Erythroblast (primary cell): ENCODE measurements at regions not wholly inside any gene's neighbourhood (a gene's known extent, or its start where the extent isn't known, plus 50 kb on each side); places are given as distances from the start of the nearest gene placed in this dataset.

ENCODE experiments used
- GATA1 ChIP-seq: IDR thresholded peaks from 2 replicates; pipeline ENCODE4 v1.6.1; 2011; ENCODE audit warnings: low read depth, mild to moderate bottlenecking, control low read depth, low read length, moderate library complexity
- POLR2A ChIP-seq: IDR thresholded peaks from 2 replicates; pipeline ENCODE4 v1.6.1; 2011; ENCODE audit warnings: mild to moderate bottlenecking, low read length

GRCh38 chr1:80607064-80607463 lies 1193.7 kb upstream of the ADGRL2 start:
- TF ChIP-seq POLR2A (no peak), GATA1 (no peak)
